Astrocyte (in vitro differentiated cells and primary cell): ENCODE measurements at regions not wholly inside any gene's neighbourhood (a gene's known extent, or its start where the extent isn't known, plus 50 kb on each side); places are given as distances from the start of the nearest gene placed in this dataset.

Source experiments
- DNase-seq: peaks from one replicate; pipeline ENCODE4 v3.0.0-alpha.2; 2010; ENCODE audit warnings: low read depth
- FAIRE-seq: peaks from 2 replicates; lab custom pipeline; 2011; peaks lifted over from hg19 to GRCh38; lab: Jason Lieb, UNC
- H2AFZ ChIP-seq: 2 replicates; pipeline ENCODE4 v1.6.0; 2012; ENCODE audit warnings: low read depth, low read length, inconsistent platforms
- H3K27ac ChIP-seq: 2 replicates; pipeline ENCODE4 v1.5.1; 2011; ENCODE audit warnings: low read depth, low read length, inconsistent platforms
- H3K27me3 ChIP-seq: 2 replicates; pipeline ENCODE4 v1.6.0; 2011; ENCODE audit warnings: low read length, inconsistent platforms; ENCODE audit not compliant: insufficient read depth
- H3K36me3 ChIP-seq: 2 replicates; pipeline ENCODE4 v1.5.1; 2011; ENCODE audit warnings: low read length, inconsistent platforms; ENCODE audit not compliant: insufficient read depth
- H3K4me1 ChIP-seq: 2 replicates; pipeline ENCODE4 v1.5.1; 2011; ENCODE audit warnings: low read length, inconsistent platforms; ENCODE audit not compliant: insufficient read depth
- H3K4me2 ChIP-seq: 2 replicates; pipeline ENCODE4 v1.6.0; 2012; ENCODE audit warnings: low read length, inconsistent platforms
- H3K4me3 ChIP-seq: 2 replicates; pipeline ENCODE4 v1.5.1; 2011; ENCODE audit warnings: low read depth, mild to moderate bottlenecking, low read length, inconsistent platforms; ENCODE audit not compliant: insufficient read depth
- H3K79me2 ChIP-seq: 2 replicates; pipeline ENCODE4 v1.6.0; 2012; ENCODE audit warnings: mild to moderate bottlenecking, low read length, inconsistent platforms; ENCODE audit not compliant: insufficient read depth
- H3K9ac ChIP-seq: 2 replicates; pipeline ENCODE4 v1.6.0; 2012; ENCODE audit warnings: mild to moderate bottlenecking, low read length, inconsistent platforms
- H3K9me3 ChIP-seq: 2 replicates; pipeline ENCODE4 v1.5.1; 2012; ENCODE audit warnings: low read depth, mild to moderate bottlenecking, low read length, inconsistent platforms; ENCODE audit not compliant: insufficient read depth
- H4K20me1 ChIP-seq: 2 replicates; pipeline ENCODE4 v1.6.0; 2012; ENCODE audit warnings: low read length, inconsistent platforms; ENCODE audit not compliant: insufficient read depth
- H3K27ac Mint-ChIP-seq: one replicate; pipeline ENCODE4 v1.8.0; 2021; ENCODE audit warnings: mild to moderate bottlenecking, mixed read lengths; ENCODE audit not compliant: unreplicated experiment
- H3K27me3 Mint-ChIP-seq: one replicate; pipeline ENCODE4 v1.8.0; 2021; ENCODE audit warnings: low read depth, mixed read lengths; ENCODE audit not compliant: unreplicated experiment
- H3K36me3 Mint-ChIP-seq: one replicate; pipeline ENCODE4 v1.8.0; 2021; ENCODE audit warnings: low read depth, mixed read lengths; ENCODE audit not compliant: unreplicated experiment
- H3K4me1 Mint-ChIP-seq: one replicate; pipeline ENCODE4 v1.8.0; 2021; ENCODE audit warnings: low read depth, mixed read lengths; ENCODE audit not compliant: unreplicated experiment
- H3K4me3 Mint-ChIP-seq: one replicate; pipeline ENCODE4 v1.8.0; 2021; ENCODE audit warnings: mild to moderate bottlenecking, moderate library complexity, mixed read lengths; ENCODE audit not compliant: unreplicated experiment
- H3K9me3 Mint-ChIP-seq: one replicate; pipeline ENCODE4 v1.8.0; 2021; ENCODE audit warnings: mild to moderate bottlenecking, mixed read lengths; ENCODE audit not compliant: unreplicated experiment
- EZH2 ChIP-seq: IDR thresholded peaks from 2 replicates; pipeline ENCODE4 v1.6.1; 2012; ENCODE audit warnings: mild to moderate bottlenecking, low read length, inconsistent platforms; ENCODE audit not compliant: insufficient read depth
- TF ChIP-seq, protein P1 (sequence below): IDR thresholded peaks from 2 replicates; pipeline ENCODE4 v1.5.1; 2011; ENCODE audit warnings: low read depth, mild to moderate bottlenecking, inconsistent platforms, low read length, moderate library complexity; ENCODE audit not compliant: insufficient read depth

DNA sequence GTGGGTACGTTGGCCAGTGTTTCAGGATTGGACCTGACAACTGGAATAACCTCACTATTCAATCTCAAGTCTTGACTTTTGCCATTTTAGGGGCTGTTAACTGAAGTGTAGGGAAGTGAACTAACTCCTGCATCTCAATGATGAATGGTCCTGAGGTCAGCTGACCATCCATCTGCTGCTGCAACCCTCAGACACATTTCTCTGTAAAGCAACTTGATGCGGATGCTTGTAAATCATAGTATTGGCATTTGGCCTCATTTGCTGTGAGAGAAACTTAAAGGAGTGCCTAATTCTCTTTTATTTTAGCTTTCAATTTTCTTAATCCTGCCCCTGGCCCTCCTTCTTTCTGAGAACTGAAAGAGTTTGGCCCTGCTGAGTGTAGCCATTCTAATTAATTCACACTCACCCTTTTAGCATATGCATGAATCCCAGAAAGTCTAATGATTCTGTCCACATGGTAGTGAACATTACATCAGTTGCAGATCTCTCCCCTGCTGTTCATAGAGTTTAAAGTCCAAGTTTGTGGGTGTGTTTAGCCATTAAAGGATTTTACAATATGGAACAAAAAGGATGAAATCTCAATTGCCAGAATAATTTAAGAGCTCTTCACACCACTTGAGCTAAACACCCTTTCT lies 1531.4 kb upstream of the SLC10A2 start:
- Mint-ChIP-seq H3K27ac (peak overlapping the region; percentile 22), H3K36me3 (no peaks in the 10 kb centered on the region), H3K4me3 (no peak overlapping the region), H3K4me1 (peaks cover 5% of the 10 kb centered on the region), H3K9me3 (no peaks in the 10 kb centered on the region), H3K27me3 (no peaks in the 10 kb centered on the region)
- H3K36me3 ChIP-seq, result no peaks in the 10 kb centered on the region
- no peak overlapping the region for H2AFZ ChIP-seq
- DNase-seq (no peak), FAIRE-seq (no peak)
- H3K27me3 ChIP-seq, result no peaks in the 10 kb centered on the region
- H3K4me2 ChIP-seq, result no peak overlapping the region
- H3K79me2 ChIP-seq, result no peaks in the 10 kb centered on the region
- no peak overlapping the region for H3K27ac ChIP-seq
- H3K9me3 ChIP-seq, result no peaks in the 10 kb centered on the region
- no peak overlapping the region for H3K9ac ChIP-seq
- H3K4me1 ChIP-seq, result no peaks in the 10 kb centered on the region
- H3K4me3 ChIP-seq, result no peak overlapping the region
- H4K20me1 ChIP-seq, result no peaks in the 10 kb centered on the region
- TF ChIP-seq, protein P1, sequence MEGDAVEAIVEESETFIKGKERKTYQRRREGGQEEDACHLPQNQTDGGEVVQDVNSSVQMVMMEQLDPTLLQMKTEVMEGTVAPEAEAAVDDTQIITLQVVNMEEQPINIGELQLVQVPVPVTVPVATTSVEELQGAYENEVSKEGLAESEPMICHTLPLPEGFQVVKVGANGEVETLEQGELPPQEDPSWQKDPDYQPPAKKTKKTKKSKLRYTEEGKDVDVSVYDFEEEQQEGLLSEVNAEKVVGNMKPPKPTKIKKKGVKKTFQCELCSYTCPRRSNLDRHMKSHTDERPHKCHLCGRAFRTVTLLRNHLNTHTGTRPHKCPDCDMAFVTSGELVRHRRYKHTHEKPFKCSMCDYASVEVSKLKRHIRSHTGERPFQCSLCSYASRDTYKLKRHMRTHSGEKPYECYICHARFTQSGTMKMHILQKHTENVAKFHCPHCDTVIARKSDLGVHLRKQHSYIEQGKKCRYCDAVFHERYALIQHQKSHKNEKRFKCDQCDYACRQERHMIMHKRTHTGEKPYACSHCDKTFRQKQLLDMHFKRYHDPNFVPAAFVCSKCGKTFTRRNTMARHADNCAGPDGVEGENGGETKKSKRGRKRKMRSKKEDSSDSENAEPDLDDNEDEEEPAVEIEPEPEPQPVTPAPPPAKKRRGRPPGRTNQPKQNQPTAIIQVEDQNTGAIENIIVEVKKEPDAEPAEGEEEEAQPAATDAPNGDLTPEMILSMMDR, result no peak
- no peak for TF ChIP-seq EZH2

GRCh38 chr13:104595511-104595910 lies 1529.3 kb upstream of the SLC10A2 start:
- H3K4me2 ChIP-seq, result no peak overlapping the region
- H3K27ac Mint-ChIP-seq, result no peak overlapping the region
- no peak overlapping the region for H3K4me3 ChIP-seq
- no peaks in the 10 kb centered on the region for H3K36me3 Mint-ChIP-seq
- H3K27ac ChIP-seq, result no peak overlapping the region
- no peak for TF ChIP-seq EZH2
- TF ChIP-seq, protein P1, result no peak
- no peaks in the 10 kb centered on the region for H3K27me3 ChIP-seq
- DNase-seq (no peak), FAIRE-seq (no peak)
- no peak overlapping the region for H2AFZ ChIP-seq
- H3K79me2 ChIP-seq, result no peaks in the 10 kb centered on the region
- no peaks in the 10 kb centered on the region for H3K4me1 ChIP-seq
- no peaks in the 10 kb centered on the region for H4K20me1 ChIP-seq
- H3K9me3 Mint-ChIP-seq, result no peaks in the 10 kb centered on the region
- no peak overlapping the region for H3K9ac ChIP-seq
- H3K4me1 Mint-ChIP-seq, result peaks cover 15% of the 10 kb centered on the region
- H3K27me3 Mint-ChIP-seq, result no peaks in the 10 kb centered on the region
- H3K9me3 ChIP-seq, result no peaks in the 10 kb centered on the region
- no peaks in the 10 kb centered on the region for H3K36me3 ChIP-seq
- H3K4me3 Mint-ChIP-seq, result no peak overlapping the region

- H3K27me3 ChIP-seq, result no peaks in the 10 kb centered on the region
- Mint-ChIP-seq H3K27ac (no peak overlapping the region), H3K9me3 (no peaks in the 10 kb centered on the region), H3K36me3 (no peaks in the 10 kb centered on the region), H3K27me3 (no peaks in the 10 kb centered on the region), H3K4me3 (no peak overlapping the region), H3K4me1 (peaks cover 15% of the 10 kb centered on the region)
- no peak overlapping the region for H2AFZ ChIP-seq
- no peak overlapping the region for H3K4me3 ChIP-seq
- no peaks in the 10 kb centered on the region for H3K9me3 ChIP-seq
- no peaks in the 10 kb centered on the region for H3K36me3 ChIP-seq
- H3K27ac ChIP-seq, result no peak overlapping the region
- DNase-seq, result peak; percentile 68
- H3K4me1 ChIP-seq, result no peaks in the 10 kb centered on the region
- no peak for FAIRE-seq
- TF ChIP-seq, protein P1, result no peak
- TF ChIP-seq EZH2, result no peak
- H4K20me1 ChIP-seq, result no peaks in the 10 kb centered on the region
- no peak overlapping the region for H3K9ac ChIP-seq
- no peaks in the 10 kb centered on the region for H3K79me2 ChIP-seq
- H3K4me2 ChIP-seq, result no peak overlapping the region
Measured at GRCh38 chr13:104594806-104595205, 1528.6 kb upstream of the SLC10A2 start.
